OCI-LY3 (cell line): ENCODE measurements at regions not wholly inside any gene's neighbourhood (a gene's known extent, or its start where the extent isn't known, plus 50 kb on each side); places are given as distances from the start of the nearest gene placed in this dataset.

Experiments used
- H2AFZ ChIP-seq: fragments of 200-600, 300-600 bp; shearing (Covaris generic); 2 replicates; pipeline ENCODE4 v1.6.0; 2014; ENCODE audit warnings: antibody characterized with exemption, low read depth, low read length
- H3K27ac ChIP-seq: fragments of 200-600, 300-600 bp; sonication (generic); 2 replicates; pipeline ENCODE4 v1.5.1; 2014; ENCODE audit warnings: mild to moderate bottlenecking, low read length, moderate library complexity, mixed read lengths
- H3K27me3 ChIP-seq: fragments of 200-600, 300-600 bp; sonication (generic); 2 replicates; pipeline ENCODE4 v1.6.1; 2014; ENCODE audit warnings: low read depth, low read length, mixed read lengths
- H3K36me3 ChIP-seq: fragments of 200-600, 300-600 bp; sonication (generic); replicated peaks from 2 replicates; pipeline ENCODE3; 2014; ENCODE audit warnings: low read depth, low read length, mixed read lengths
- H3K4me1 ChIP-seq: fragments of 300-600, 200-600 bp; sonication (generic); 2 replicates; pipeline ENCODE4 v1.6.1; 2014; ENCODE audit warnings: low read length, mixed read lengths
- H3K4me2 ChIP-seq: fragments of 200-600, 300-600 bp; sonication (generic); 2 replicates; pipeline ENCODE4 v1.6.1; 2014; ENCODE audit warnings: low read length, mixed read lengths
- H3K4me3 ChIP-seq: fragments of 300-600, 200-600 bp; sonication (generic); 2 replicates; pipeline ENCODE4 v1.5.1; 2014; ENCODE audit warnings: antibody characterized with exemption, mild to moderate bottlenecking, low read length, moderate library complexity
- H3K79me2 ChIP-seq: fragments of 300-600, 200-600 bp; shearing (Covaris generic); 2 replicates; pipeline ENCODE4 v1.6.1; 2014; ENCODE audit warnings: mild to moderate bottlenecking, low read length, mixed read lengths
- H3K9ac ChIP-seq: fragments of 300-600, 200-600 bp; shearing (Covaris generic); 2 replicates; pipeline ENCODE4 v1.6.0; 2014; ENCODE audit warnings: mild to moderate bottlenecking, low read length, moderate library complexity
- H3K9me3 ChIP-seq: fragments of 200-600, 300-600 bp; shearing (Covaris generic); 2 replicates; pipeline ENCODE4 v1.6.1; 2014; ENCODE audit warnings: low read length, mixed read lengths; ENCODE audit not compliant: insufficient read depth
- H4K20me1 ChIP-seq: fragments of 200-600, 300-600 bp; sonication (generic); 2 replicates; pipeline ENCODE4 v1.6.1; 2016; ENCODE audit warnings: low read length, mixed read lengths; ENCODE audit not compliant: insufficient read depth
- EZH2phosphoT487 ChIP-seq: fragments of 200-600 bp; shearing (Covaris generic); IDR thresholded peaks from 2 replicates; pipeline ENCODE4 v1.6.1; 2018; ENCODE audit warnings: antibody characterized with exemption, mixed run types, low read depth
- TF ChIP-seq, protein P1 (sequence below): fragments of 200-600, 300-600 bp; sonication (generic); IDR thresholded peaks from 2 replicates; pipeline ENCODE4 v1.5.1; 2014; ENCODE audit warnings: antibody characterized with exemption, low read length, low read depth

DNA sequence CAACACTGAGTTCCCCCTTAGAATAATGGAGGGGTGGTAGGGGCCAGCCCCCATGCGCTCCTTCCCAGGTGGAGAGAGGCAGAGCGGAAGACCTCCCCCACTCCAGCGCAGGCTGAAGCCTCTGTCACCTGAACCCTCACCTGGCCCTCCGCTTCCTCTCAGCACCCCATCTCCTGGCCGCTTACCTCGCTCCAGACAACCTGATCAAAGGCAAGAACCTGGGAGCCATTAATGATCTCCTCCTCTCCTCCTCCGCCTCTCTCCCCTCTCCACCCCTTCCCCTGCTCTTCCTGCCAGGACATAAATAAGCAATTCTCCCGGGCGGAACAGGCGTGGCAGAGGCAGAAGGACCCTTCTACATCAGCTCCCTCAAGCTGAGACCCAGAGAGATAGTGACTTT lies 110.2 kb upstream of the LHX1 start:
- no peak overlapping the region for H3K9ac ChIP-seq

DNA sequence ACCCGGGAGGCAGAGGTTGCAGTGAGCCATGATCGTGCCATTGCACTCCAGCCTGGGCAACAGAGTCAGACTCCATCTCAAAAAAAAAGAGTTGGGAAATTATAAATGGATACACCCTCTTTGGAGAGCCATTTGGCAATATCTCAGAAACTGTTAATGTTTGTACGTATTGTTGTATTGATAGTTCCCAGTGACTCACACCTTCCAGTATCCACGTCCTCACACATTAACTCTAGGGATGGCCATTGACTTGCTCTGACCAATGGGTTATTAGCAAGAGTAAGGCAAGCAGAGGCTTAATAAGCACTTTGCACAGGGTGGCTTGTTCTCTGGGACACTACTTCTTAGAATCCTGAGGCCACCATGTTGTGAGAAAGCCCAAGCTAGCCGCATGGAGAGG lies 107.6 kb upstream of the LHX1 start:
- Histone ChIP-seq H3K27ac (no peak overlapping the region), H3K4me1 (no peaks in the 10 kb centered on the region), H3K4me3 (no peak overlapping the region), H4K20me1 (no peaks in the 10 kb centered on the region), H3K9me3 (no peaks in the 10 kb centered on the region), H2AFZ (no peak overlapping the region), H3K9ac (no peak overlapping the region), H3K79me2 (no peaks in the 10 kb centered on the region), H3K27me3 (no peaks in the 10 kb centered on the region; the same call in 1 of the 2 replicates), H3K36me3 (no peaks in the 10 kb centered on the region), H3K4me2 (no peak overlapping the region)
- TF ChIP-seq EZH2phosphoT487, result no peak
- TF ChIP-seq, protein P1, sequence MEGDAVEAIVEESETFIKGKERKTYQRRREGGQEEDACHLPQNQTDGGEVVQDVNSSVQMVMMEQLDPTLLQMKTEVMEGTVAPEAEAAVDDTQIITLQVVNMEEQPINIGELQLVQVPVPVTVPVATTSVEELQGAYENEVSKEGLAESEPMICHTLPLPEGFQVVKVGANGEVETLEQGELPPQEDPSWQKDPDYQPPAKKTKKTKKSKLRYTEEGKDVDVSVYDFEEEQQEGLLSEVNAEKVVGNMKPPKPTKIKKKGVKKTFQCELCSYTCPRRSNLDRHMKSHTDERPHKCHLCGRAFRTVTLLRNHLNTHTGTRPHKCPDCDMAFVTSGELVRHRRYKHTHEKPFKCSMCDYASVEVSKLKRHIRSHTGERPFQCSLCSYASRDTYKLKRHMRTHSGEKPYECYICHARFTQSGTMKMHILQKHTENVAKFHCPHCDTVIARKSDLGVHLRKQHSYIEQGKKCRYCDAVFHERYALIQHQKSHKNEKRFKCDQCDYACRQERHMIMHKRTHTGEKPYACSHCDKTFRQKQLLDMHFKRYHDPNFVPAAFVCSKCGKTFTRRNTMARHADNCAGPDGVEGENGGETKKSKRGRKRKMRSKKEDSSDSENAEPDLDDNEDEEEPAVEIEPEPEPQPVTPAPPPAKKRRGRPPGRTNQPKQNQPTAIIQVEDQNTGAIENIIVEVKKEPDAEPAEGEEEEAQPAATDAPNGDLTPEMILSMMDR, result no peak

More for the DNA sequence above, 110.2 kb upstream of the LHX1 start:
- Histone ChIP-seq H3K9me3 (no peaks in the 10 kb centered on the region), H3K27ac (no peak overlapping the region), H3K4me1 (peaks cover 13% of the 10 kb centered on the region), H3K36me3 (no peaks in the 10 kb centered on the region), H2AFZ (no peak overlapping the region), H3K4me2 (no peak overlapping the region), H3K4me3 (no peak overlapping the region), H3K79me2 (no peaks in the 10 kb centered on the region), H4K20me1 (no peaks in the 10 kb centered on the region), H3K27me3 (no peaks in the 10 kb centered on the region; the same call in 1 of the 2 replicates)
- no peak for TF ChIP-seq EZH2phosphoT487

DNA sequence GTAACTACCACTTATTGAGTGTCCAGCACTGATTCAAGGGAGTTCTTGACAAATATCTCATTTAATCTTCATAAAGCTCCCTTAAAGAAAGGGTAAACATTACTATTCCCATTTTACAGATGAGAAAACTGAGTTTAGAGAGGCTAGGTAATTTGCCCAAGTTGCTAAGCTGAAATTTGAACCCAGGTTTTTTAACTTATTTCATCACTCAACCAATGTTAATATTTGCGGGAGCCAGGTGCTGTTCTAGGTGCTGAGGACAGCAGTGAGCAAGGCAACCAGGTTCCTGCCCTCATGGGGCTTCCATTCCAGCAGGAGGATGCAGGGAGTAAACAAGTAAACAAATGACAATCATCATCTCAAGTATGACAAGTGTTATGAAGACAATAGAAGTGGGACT lies 104.0 kb upstream of the LHX1 start:
- H3K79me2 ChIP-seq, result no peaks in the 10 kb centered on the region
- no peak overlapping the region for H3K4me3 ChIP-seq
- no peak overlapping the region for H3K9ac ChIP-seq
- no peak for TF ChIP-seq EZH2phosphoT487
- TF ChIP-seq, protein P1, result no peak
- H3K27ac ChIP-seq, result no peak overlapping the region
- no peaks in the 10 kb centered on the region for H3K9me3 ChIP-seq
- H3K4me1 ChIP-seq, result no peaks in the 10 kb centered on the region
- H2AFZ ChIP-seq, result no peak overlapping the region
- no peak overlapping the region for H3K4me2 ChIP-seq
- no peaks in the 10 kb centered on the region for H4K20me1 ChIP-seq
- no peaks in the 10 kb centered on the region; the same call in 1 of the 2 replicates for H3K27me3 ChIP-seq
- no peaks in the 10 kb centered on the region for H3K36me3 ChIP-seq

DNA sequence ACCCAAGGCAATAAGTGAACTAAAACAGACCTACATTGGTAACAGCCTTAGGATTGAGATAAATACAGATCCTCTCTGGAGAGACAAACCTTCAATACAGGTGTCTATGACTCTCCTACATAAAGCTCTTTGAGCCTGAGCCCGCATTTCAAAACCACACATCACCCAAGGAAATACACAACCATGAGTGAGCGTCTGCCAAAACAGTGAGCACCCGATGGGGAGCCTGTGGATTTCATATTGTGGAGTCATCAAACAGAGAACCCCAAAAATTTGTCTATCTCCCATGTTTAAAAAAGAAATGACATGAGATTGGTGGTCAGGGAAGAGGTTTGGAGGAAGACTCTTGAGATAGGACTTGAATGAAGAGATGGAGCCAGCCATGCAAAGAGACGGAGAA lies 102.2 kb upstream of the LHX1 start:
- Histone ChIP-seq H3K9ac (no peak overlapping the region), H3K36me3 (no peaks in the 10 kb centered on the region), H3K79me2 (no peaks in the 10 kb centered on the region), H3K4me2 (no peak overlapping the region), H3K4me3 (no peak overlapping the region), H4K20me1 (no peaks in the 10 kb centered on the region), H3K4me1 (no peaks in the 10 kb centered on the region), H3K9me3 (no peaks in the 10 kb centered on the region), H2AFZ (no peak overlapping the region), H3K27ac (no peak overlapping the region), H3K27me3 (no peaks in the 10 kb centered on the region; the same call in 1 of the 2 replicates)
- TF ChIP-seq EZH2phosphoT487, result no peak
- TF ChIP-seq, protein P1, result no peak
